LNCaP clone FGC (cell line): ENCODE measurements at regions not wholly inside any gene's neighbourhood (a gene's known extent, or its start where the extent isn't known, plus 50 kb on each side); places are given as distances from the start of the nearest gene placed in this dataset.

ENCODE experiments used
- DNase-seq: peaks from one replicate; pipeline ENCODE4 v3.0.0-alpha.2; 2011; ENCODE audit warnings: low read depth
- H3K4me3 ChIP-seq: 2 replicates; pipeline ENCODE4 v1.5.1; 2011; ENCODE audit warnings: mild to moderate bottlenecking, low read depth, low read length, control low read depth
- TF ChIP-seq, protein P1 (sequence below): IDR thresholded peaks from 2 replicates; pipeline ENCODE4 v1.5.1; 2012; ENCODE audit warnings: mild to moderate bottlenecking; ENCODE audit not compliant: control insufficient read depth, insufficient read depth; ENCODE audit errors: extremely low read depth

GRCh38 chr9:135033487-135033886 lies 54.0 kb upstream of the OLFM1 start:
- DNase-seq = no peak
- TF ChIP-seq, protein P1, sequence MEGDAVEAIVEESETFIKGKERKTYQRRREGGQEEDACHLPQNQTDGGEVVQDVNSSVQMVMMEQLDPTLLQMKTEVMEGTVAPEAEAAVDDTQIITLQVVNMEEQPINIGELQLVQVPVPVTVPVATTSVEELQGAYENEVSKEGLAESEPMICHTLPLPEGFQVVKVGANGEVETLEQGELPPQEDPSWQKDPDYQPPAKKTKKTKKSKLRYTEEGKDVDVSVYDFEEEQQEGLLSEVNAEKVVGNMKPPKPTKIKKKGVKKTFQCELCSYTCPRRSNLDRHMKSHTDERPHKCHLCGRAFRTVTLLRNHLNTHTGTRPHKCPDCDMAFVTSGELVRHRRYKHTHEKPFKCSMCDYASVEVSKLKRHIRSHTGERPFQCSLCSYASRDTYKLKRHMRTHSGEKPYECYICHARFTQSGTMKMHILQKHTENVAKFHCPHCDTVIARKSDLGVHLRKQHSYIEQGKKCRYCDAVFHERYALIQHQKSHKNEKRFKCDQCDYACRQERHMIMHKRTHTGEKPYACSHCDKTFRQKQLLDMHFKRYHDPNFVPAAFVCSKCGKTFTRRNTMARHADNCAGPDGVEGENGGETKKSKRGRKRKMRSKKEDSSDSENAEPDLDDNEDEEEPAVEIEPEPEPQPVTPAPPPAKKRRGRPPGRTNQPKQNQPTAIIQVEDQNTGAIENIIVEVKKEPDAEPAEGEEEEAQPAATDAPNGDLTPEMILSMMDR = no peak
- H3K4me3 ChIP-seq = no peak overlapping the region

- DNase-seq = no peak
- TF ChIP-seq, protein P1 = no peak
- H3K4me3 ChIP-seq = no peak overlapping the region
Observed at GRCh38 chr9:135034106-135034505, 53.4 kb upstream of the OLFM1 start.

- no peak for DNase-seq
- no peak overlapping the region for H3K4me3 ChIP-seq
- TF ChIP-seq, protein P1 = no peak
Observed at GRCh38 chr9:135035781-135036760, 51.4 kb upstream of the OLFM1 start.

DNA sequence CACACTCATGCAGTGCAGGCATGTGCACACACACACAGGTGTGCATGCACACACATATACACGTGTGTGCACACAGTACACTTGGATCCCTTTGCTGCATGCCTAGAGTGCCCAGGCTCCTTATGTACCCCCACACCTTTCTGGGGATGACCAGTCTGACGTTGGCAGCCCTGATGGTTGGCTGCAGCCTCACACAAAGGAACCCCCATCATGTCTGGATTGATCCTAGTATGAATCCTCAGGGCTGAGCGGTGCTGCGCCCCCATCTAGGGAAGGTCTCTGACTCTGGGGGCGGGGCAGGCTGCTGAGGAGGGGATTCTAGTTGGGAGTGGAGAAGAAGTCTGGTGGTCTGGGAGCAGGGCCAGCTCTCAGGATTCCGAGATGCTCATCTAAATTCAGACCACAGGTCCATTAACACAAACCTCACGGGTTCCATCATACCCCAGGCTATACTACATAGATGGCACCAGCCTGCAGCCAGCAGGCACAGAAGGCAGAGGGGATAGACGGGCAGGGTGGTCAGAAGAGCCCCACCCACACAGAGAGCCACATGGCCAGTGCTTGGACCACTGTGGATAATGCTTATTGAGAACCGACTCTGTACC lies 50.5 kb upstream of the OLFM1 start:
- no peak for DNase-seq
- TF ChIP-seq, protein P1 = no peak
- no peak overlapping the region for H3K4me3 ChIP-seq

DNA sequence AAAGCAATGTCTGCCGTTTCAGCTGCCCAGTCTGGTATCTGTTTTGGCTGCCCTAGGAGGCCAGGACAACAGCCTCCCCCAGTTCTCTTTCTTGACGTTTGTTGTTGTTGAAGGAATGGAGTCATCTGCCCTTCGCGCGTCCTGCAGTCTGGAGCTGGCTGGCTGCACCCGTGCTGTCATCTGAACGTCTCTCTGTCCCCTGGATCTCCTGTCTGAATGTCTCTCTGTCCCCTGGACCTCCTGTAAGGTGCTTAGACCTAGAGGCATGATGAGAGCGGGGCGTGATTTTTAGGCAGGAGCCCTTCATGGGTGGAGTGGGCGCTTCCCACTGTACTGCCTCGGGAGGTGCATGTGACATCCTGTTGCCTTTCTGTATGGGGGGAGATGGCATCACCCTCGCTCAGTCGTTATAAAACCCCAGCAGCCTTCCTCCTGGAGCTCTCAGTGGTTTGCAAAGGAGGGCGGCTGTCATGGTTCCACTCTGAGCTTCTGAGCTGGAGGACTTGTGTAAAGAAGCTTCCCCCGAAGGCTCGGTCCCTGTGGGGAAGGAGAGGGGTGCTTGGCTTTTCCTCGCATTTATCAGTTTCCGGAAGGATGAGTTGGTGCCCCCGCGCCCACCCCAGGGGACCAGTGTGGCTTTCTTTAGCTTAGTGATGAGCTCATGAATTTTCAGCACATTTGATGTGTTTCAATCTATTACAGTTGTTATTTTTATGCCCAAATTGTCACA lies 49.8 kb upstream of the OLFM1 start:
- TF ChIP-seq, protein P1 = no peak
- DNase-seq = no peak
- no peak overlapping the region for H3K4me3 ChIP-seq
